ENCODE measurements at regions not wholly inside any gene's neighbourhood (a gene's known extent, or its start where the extent isn't known, plus 50 kb on each side); places are given as distances from the start of the nearest gene placed in this dataset.

GRCh38 chr6:3607171-3607570 is 144.3 kb downstream of the PXDC1 start:
- no TSS peak for BruUV-seq (replicated peaks)

GRCh38 chr6:3603340-3604130 is 146.7 kb upstream of the SLC22A23 start:
- no peaks in the 10 kb centered on the region for H3K4me1 ChIP-seq (ENCODE audit: insufficient read depth, low read length, poor library complexity, severe bottlenecking)
- ChIA-PET CTCF (no interaction called here), POLR2A (ENCODE audit: low non-redundant PET) (no interaction called here)
- TF ChIP-seq EZH2 (IDR thresholded peaks at IDR 0.05; ENCODE audit: borderline replicate concordance, low read depth, low read length, poor library complexity, severe bottlenecking) (no peak), CTCF (conservative IDR thresholded peaks at IDR 0.05; ENCODE audit: low read depth, low read length) (no peak)
- H3K9me3 ChIP-seq (ENCODE audit: low read depth, low read length, poor library complexity, severe bottlenecking) = peaks cover 9% of the 10 kb centered on the region
- intact Hi-C loops (cut with micrococcal nuclease; ENCODE audit: unreplicated experiment) = no loop called here
- H3K36me3 ChIP-seq (ENCODE audit: insufficient read depth, low read length, poor library complexity, severe bottlenecking) = no peaks in the 10 kb centered on the region
- no peak for DNase-seq (ENCODE audit: low spot score)
- no peaks in the 10 kb centered on the region for H3K27me3 ChIP-seq (replicated peaks; ENCODE audit: insufficient read depth, low read depth, low read length, poor library complexity)
- no peak overlapping the region for H3K4me3 ChIP-seq (ENCODE audit: low read depth, low read length, poor library complexity, severe bottlenecking)
- no peak overlapping the region for H3K27ac ChIP-seq (ENCODE audit: low read depth, low read length, poor library complexity, severe bottlenecking)
- no TSS peak for BruUV-seq (replicated peaks)

More at GRCh38 chr6:3607171-3607570, 144.3 kb downstream of the PXDC1 start:
- no peak for DNase-seq (ENCODE audit: low spot score)
- ChIA-PET CTCF (interaction anchor here (0.6 kb wide), 1 partner anchor 192 kb away, joined by 6 read pairs; no protein-coding TSS in a partner anchor), POLR2A (ENCODE audit: low non-redundant PET) (no interaction called here)
- intact Hi-C loops (cut with micrococcal nuclease; ENCODE audit: unreplicated experiment) = no loop called here
- TF ChIP-seq CTCF (conservative IDR thresholded peaks at IDR 0.05; ENCODE audit: low read depth, low read length) (no peak), EZH2 (IDR thresholded peaks at IDR 0.05; ENCODE audit: borderline replicate concordance, low read depth, low read length, poor library complexity, severe bottlenecking) (no peak)
- Histone ChIP-seq H3K27me3 (replicated peaks; ENCODE audit: insufficient read depth, low read depth, low read length, poor library complexity) (no peaks in the 10 kb centered on the region), H3K4me1 (ENCODE audit: insufficient read depth, low read length, poor library complexity, severe bottlenecking) (peaks cover 24% of the 10 kb centered on the region), H3K36me3 (ENCODE audit: insufficient read depth, low read length, poor library complexity, severe bottlenecking) (no peaks in the 10 kb centered on the region), H3K27ac (ENCODE audit: low read depth, low read length, poor library complexity, severe bottlenecking) (no peak overlapping the region), H3K4me3 (ENCODE audit: low read depth, low read length, poor library complexity, severe bottlenecking) (no peak overlapping the region), H3K9me3 (ENCODE audit: low read depth, low read length, poor library complexity, severe bottlenecking) (peaks cover 2% of the 10 kb centered on the region)

- H3K4me1 ChIP-seq (ENCODE audit: insufficient read depth, low read length, poor library complexity, severe bottlenecking) = no peaks in the 10 kb centered on the region
- H3K4me3 ChIP-seq (ENCODE audit: low read depth, low read length, poor library complexity, severe bottlenecking) = no peak overlapping the region
- H3K27ac ChIP-seq (ENCODE audit: low read depth, low read length, poor library complexity, severe bottlenecking) = no peak overlapping the region
- POLR2A ChIA-PET (ENCODE audit: low non-redundant PET) = no interaction called here
- no peak for DNase-seq (ENCODE audit: low spot score)
- TF ChIP-seq EZH2 (IDR thresholded peaks at IDR 0.05; ENCODE audit: borderline replicate concordance, low read depth, low read length, poor library complexity, severe bottlenecking) = no peak
- no peak for TF ChIP-seq CTCF (conservative IDR thresholded peaks at IDR 0.05; ENCODE audit: low read depth, low read length)
- CTCF ChIA-PET = no interaction called here
- H3K36me3 ChIP-seq (ENCODE audit: insufficient read depth, low read length, poor library complexity, severe bottlenecking) = no peaks in the 10 kb centered on the region
- peaks cover 9% of the 10 kb centered on the region for H3K9me3 ChIP-seq (ENCODE audit: low read depth, low read length, poor library complexity, severe bottlenecking)
- intact Hi-C loops (cut with micrococcal nuclease; ENCODE audit: unreplicated experiment) = no loop called here
- no peaks in the 10 kb centered on the region for H3K27me3 ChIP-seq (replicated peaks; ENCODE audit: insufficient read depth, low read depth, low read length, poor library complexity)
- BruUV-seq (replicated peaks) = no TSS peak
Observed at GRCh38 chr6:3601570-3601969, 144.7 kb upstream of the SLC22A23 start.
